ENCODE measurements at regions not wholly inside any gene's neighbourhood (a gene's known extent, or its start where the extent isn't known, plus 50 kb on each side); places are given as distances from the start of the nearest gene placed in this dataset.

DNA sequence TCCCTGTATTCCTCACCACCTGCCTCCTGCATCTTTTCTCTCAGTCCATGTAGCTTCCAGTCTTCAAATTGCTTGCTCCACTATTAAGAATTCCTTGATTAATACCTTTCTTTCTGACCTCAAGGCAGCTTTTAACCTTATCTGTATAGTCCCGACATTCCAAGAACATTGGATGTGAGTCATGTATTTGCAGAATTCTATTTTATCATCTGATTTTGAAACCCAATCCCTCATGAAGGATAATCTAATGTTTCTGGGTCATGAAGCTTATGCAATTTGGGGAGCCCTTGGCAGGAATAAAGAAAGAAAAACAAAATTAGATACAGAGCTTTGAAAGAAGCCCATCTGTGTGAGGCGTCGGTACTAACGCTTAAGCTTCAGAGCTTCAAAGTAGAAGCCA, 63.4 kb upstream of the CCND2 start:
- Histone ChIP-seq H3K4me1 (ENCODE audit: insufficient read depth) (peaks cover 10% of the 10 kb centered on the region), H2AFZ (no peak overlapping the region), H3K9me2 (ENCODE audit: insufficient read depth) (0 out of 2 replicates have a peak, but pooled peaks cover 4% of the 10 kb centered on the region), H3K4me2 (no peak overlapping the region), H3F3A (replicated peaks; ENCODE audit: low read depth) (peaks cover under 1% of the 10 kb centered on the region; the same call in 1 of the 2 replicates), H3K36me3 (ENCODE audit: insufficient read depth) (no peaks in the 10 kb centered on the region), H3K27ac (ENCODE audit: low read depth) (no peak overlapping the region), H3K79me2 (replicated peaks; ENCODE audit: insufficient read depth) (no peaks in the 10 kb centered on the region), H3K27me3 (ENCODE audit: insufficient read depth) (no peaks in the 10 kb centered on the region), H4K20me1 (replicated peaks; ENCODE audit: insufficient read depth) (no peaks in the 10 kb centered on the region), H3K4me3 (no peak overlapping the region)
- Mint-ChIP-seq H3K9me3 (no peaks in the 10 kb centered on the region), H3K36me3 (ENCODE audit: low read depth) (no peaks in the 10 kb centered on the region; the same call in 2 of the 3 replicates), H3K27ac (no peak overlapping the region), H3K4me3 (no peak overlapping the region), H3K4me1 (peaks cover 14% of the 10 kb centered on the region), H3K27me3 (ENCODE audit: insufficient read depth, low read depth, poor library complexity) (no peaks in the 10 kb centered on the region)
- TF ChIP-seq EZH2phosphoT487 (IDR thresholded peaks at IDR 0.05; ENCODE audit: unreplicated experiment) (no peak), ZNF114 (CRISPR knock-in tag; IDR thresholded peaks at IDR 0.05) (no peak), CREB1 (CRISPR knock-in tag; IDR thresholded peaks at IDR 0.05; ENCODE audit: low read depth) (no peak), POLR2AphosphoS5 (IDR thresholded peaks at IDR 0.05; ENCODE audit: low read depth) (no peak), ZNF331 (CRISPR knock-in tag; IDR thresholded peaks at IDR 0.05; ENCODE audit: low read depth) (no peak), STAT1 (IDR thresholded peaks at IDR 0.05; ENCODE audit: unreplicated experiment) (no peak), EZH2 (IDR thresholded peaks at IDR 0.05; ENCODE audit: low read depth, unreplicated experiment) (no peak), JUNB (IDR thresholded peaks at IDR 0.05; ENCODE audit: unreplicated experiment) (no peak), NANOG (IDR thresholded peaks at IDR 0.05; ENCODE audit: borderline replicate concordance) (no peak)
- TF ChIP-seq, protein P1, sequence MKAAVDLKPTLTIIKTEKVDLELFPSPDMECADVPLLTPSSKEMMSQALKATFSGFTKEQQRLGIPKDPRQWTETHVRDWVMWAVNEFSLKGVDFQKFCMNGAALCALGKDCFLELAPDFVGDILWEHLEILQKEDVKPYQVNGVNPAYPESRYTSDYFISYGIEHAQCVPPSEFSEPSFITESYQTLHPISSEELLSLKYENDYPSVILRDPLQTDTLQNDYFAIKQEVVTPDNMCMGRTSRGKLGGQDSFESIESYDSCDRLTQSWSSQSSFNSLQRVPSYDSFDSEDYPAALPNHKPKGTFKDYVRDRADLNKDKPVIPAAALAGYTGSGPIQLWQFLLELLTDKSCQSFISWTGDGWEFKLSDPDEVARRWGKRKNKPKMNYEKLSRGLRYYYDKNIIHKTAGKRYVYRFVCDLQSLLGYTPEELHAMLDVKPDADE (IDR thresholded peaks at IDR 0.05) = no peak
- TF ChIP-seq, protein P2, sequence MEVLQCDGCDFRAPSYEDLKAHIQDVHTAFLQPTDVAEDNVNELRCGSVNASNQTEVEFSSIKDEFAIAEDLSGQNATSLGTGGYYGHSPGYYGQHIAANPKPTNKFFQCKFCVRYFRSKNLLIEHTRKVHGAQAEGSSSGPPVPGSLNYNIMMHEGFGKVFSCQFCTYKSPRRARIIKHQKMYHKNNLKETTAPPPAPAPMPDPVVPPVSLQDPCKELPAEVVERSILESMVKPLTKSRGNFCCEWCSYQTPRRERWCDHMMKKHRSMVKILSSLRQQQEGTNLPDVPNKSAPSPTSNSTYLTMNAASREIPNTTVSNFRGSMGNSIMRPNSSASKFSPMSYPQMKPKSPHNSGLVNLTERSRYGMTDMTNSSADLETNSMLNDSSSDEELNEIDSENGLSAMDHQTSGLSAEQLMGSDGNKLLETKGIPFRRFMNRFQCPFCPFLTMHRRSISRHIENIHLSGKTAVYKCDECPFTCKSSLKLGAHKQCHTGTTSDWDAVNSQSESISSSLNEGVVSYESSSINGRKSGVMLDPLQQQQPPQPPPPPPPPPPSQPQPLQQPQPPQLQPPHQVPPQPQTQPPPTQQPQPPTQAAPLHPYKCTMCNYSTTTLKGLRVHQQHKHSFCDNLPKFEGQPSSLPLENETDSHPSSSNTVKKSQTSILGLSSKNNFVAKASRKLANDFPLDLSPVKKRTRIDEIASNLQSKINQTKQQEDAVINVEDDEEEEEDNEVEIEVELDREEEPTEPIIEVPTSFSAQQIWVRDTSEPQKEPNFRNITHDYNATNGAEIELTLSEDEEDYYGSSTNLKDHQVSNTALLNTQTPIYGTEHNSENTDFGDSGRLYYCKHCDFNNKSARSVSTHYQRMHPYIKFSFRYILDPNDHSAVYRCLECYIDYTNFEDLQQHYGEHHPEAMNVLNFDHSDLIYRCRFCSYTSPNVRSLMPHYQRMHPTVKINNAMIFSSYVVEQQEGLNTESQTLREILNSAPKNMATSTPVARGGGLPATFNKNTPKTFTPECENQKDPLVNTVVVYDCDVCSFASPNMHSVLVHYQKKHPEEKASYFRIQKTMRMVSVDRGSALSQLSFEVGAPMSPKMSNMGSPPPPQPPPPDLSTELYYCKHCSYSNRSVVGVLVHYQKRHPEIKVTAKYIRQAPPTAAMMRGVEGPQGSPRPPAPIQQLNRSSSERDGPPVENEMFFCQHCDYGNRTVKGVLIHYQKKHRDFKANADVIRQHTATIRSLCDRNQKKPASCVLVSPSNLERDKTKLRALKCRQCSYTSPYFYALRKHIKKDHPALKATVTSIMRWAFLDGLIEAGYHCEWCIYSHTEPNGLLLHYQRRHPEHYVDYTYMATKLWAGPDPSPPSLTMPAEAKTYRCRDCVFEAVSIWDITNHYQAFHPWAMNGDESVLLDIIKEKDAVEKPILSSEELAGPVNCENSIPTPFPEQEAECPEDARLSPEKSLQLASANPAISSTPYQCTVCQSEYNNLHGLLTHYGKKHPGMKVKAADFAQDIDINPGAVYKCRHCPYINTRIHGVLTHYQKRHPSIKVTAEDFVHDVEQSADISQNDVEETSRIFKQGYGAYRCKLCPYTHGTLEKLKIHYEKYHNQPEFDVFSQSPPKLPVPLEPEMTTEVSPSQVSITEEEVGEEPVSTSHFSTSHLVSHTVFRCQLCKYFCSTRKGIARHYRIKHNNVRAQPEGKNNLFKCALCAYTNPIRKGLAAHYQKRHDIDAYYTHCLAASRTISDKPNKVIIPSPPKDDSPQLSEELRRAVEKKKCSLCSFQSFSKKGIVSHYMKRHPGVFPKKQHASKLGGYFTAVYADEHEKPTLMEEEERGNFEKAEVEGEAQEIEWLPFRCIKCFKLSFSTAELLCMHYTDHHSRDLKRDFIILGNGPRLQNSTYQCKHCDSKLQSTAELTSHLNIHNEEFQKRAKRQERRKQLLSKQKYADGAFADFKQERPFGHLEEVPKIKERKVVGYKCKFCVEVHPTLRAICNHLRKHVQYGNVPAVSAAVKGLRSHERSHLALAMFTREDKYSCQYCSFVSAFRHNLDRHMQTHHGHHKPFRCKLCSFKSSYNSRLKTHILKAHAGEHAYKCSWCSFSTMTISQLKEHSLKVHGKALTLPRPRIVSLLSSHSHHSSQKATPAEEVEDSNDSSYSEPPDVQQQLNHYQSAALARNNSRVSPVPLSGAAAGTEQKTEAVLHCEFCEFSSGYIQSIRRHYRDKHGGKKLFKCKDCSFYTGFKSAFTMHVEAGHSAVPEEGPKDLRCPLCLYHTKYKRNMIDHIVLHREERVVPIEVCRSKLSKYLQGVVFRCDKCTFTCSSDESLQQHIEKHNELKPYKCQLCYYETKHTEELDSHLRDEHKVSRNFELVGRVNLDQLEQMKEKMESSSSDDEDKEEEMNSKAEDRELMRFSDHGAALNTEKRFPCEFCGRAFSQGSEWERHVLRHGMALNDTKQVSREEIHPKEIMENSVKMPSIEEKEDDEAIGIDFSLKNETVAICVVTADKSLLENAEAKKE (CRISPR knock-in tag; IDR thresholded peaks at IDR 0.05) = no peak
- TF ChIP-seq, protein P3, sequence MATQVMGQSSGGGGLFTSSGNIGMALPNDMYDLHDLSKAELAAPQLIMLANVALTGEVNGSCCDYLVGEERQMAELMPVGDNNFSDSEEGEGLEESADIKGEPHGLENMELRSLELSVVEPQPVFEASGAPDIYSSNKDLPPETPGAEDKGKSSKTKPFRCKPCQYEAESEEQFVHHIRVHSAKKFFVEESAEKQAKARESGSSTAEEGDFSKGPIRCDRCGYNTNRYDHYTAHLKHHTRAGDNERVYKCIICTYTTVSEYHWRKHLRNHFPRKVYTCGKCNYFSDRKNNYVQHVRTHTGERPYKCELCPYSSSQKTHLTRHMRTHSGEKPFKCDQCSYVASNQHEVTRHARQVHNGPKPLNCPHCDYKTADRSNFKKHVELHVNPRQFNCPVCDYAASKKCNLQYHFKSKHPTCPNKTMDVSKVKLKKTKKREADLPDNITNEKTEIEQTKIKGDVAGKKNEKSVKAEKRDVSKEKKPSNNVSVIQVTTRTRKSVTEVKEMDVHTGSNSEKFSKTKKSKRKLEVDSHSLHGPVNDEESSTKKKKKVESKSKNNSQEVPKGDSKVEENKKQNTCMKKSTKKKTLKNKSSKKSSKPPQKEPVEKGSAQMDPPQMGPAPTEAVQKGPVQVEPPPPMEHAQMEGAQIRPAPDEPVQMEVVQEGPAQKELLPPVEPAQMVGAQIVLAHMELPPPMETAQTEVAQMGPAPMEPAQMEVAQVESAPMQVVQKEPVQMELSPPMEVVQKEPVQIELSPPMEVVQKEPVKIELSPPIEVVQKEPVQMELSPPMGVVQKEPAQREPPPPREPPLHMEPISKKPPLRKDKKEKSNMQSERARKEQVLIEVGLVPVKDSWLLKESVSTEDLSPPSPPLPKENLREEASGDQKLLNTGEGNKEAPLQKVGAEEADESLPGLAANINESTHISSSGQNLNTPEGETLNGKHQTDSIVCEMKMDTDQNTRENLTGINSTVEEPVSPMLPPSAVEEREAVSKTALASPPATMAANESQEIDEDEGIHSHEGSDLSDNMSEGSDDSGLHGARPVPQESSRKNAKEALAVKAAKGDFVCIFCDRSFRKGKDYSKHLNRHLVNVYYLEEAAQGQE (IDR thresholded peaks at IDR 0.05; ENCODE audit: unreplicated experiment) = no peak
- TF ChIP-seq, protein P4, sequence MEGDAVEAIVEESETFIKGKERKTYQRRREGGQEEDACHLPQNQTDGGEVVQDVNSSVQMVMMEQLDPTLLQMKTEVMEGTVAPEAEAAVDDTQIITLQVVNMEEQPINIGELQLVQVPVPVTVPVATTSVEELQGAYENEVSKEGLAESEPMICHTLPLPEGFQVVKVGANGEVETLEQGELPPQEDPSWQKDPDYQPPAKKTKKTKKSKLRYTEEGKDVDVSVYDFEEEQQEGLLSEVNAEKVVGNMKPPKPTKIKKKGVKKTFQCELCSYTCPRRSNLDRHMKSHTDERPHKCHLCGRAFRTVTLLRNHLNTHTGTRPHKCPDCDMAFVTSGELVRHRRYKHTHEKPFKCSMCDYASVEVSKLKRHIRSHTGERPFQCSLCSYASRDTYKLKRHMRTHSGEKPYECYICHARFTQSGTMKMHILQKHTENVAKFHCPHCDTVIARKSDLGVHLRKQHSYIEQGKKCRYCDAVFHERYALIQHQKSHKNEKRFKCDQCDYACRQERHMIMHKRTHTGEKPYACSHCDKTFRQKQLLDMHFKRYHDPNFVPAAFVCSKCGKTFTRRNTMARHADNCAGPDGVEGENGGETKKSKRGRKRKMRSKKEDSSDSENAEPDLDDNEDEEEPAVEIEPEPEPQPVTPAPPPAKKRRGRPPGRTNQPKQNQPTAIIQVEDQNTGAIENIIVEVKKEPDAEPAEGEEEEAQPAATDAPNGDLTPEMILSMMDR (conservative IDR thresholded peaks at IDR 0.05; ENCODE audit: low read depth in 2 of 2) = no peak
- ATAC-seq (no peak), DNase-seq (ENCODE audit: low spot score) (no peak)

All from GM23338 (cell line).